ENCODE measurements at regions not wholly inside any gene's neighbourhood (a gene's known extent, or its start where the extent isn't known, plus 50 kb on each side); places are given as distances from the start of the nearest gene placed in this dataset.
"Not testable (repeated sequence)": the region's sequence is repeated elsewhere in the genome, so short reads cannot be mapped to it uniquely, and the experiment has no call there.

DNA sequence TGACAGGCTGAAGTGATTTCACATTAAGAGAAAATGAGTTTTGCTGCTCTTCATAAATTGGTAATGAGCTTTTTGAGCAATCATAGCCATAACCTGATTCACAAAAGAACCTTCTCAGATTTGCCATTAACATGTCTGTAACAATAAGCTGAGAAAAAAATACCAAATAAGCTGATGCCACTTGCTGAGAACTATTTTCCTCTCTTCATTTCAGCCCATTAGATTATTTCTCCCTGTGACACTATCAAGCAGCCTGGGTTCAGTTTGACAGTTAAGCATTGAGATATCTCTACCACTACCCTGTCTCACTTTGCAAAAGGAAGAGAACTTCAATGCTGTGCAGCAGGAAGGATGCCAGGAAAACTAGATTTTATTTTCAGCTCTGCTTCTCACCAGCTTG is 673.9 kb downstream of the TRIB2 start:
- DNase-seq (ENCODE audit: low spot score in 2 of 2) = no peak
- H3K27ac ChIP-seq = no peak overlapping the region
- H3K27me3 ChIP-seq = no peaks in the 10 kb centered on the region
- H3K9me3 ChIP-seq = no peaks in the 10 kb centered on the region
- TF ChIP-seq, protein P1, sequence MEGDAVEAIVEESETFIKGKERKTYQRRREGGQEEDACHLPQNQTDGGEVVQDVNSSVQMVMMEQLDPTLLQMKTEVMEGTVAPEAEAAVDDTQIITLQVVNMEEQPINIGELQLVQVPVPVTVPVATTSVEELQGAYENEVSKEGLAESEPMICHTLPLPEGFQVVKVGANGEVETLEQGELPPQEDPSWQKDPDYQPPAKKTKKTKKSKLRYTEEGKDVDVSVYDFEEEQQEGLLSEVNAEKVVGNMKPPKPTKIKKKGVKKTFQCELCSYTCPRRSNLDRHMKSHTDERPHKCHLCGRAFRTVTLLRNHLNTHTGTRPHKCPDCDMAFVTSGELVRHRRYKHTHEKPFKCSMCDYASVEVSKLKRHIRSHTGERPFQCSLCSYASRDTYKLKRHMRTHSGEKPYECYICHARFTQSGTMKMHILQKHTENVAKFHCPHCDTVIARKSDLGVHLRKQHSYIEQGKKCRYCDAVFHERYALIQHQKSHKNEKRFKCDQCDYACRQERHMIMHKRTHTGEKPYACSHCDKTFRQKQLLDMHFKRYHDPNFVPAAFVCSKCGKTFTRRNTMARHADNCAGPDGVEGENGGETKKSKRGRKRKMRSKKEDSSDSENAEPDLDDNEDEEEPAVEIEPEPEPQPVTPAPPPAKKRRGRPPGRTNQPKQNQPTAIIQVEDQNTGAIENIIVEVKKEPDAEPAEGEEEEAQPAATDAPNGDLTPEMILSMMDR (IDR thresholded peaks at IDR 0.05) = no peak
- H3K36me3 ChIP-seq = no peaks in the 10 kb centered on the region
- no peaks in the 10 kb centered on the region for H3K4me1 ChIP-seq
- no peak overlapping the region for H3K4me3 ChIP-seq
- intact Hi-C loops (cut with DNase I) = no loop called here

DNA sequence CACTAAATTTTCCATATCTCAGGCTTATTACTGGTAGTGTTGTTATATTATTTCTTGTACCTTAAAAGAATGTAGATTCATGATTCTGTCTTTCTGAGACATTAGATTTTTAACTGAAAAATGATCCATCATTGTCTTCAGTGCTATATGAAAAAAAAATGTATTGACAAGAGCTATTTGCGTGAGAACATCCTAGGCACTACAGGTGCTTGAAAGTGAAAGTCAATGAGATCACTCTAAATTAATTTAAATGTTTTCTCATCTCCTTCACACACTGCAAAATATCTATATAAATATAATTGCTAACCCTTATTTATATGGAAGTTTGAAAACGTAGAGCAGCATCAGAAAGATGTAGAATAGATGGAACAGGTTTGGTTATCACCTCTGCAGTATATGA is 684.6 kb downstream of the TRIB2 start:
- no peaks in the 10 kb centered on the region for H3K36me3 ChIP-seq
- no peak overlapping the region for H3K27ac ChIP-seq
- H3K9me3 ChIP-seq = no peaks in the 10 kb centered on the region
- intact Hi-C loops (cut with DNase I) = no loop called here
- TF ChIP-seq, protein P1 (IDR thresholded peaks at IDR 0.05) = no peak
- H3K4me1 ChIP-seq = no peaks in the 10 kb centered on the region
- H3K27me3 ChIP-seq = no peaks in the 10 kb centered on the region
- no peak overlapping the region for H3K4me3 ChIP-seq
- no peak for DNase-seq (ENCODE audit: low spot score in 2 of 2)

DNA sequence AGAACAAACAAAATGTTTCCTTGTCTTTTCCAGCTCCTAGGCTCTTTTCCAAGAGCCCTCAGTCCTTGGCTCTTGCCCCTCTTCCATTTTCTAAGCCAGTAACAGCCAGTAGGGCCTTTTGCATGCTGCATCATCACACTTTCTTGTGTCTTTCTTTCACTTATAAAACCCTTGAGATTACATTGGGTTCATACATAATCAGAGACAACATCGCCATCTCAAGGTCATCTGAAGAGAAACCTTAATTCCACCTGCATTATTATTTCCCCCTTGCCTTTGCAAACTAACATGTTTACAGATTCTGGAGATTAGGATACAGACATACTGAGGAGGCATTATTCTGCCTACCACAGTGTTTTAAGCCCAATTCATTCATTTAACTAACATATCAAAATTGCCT is 697.3 kb downstream of the TRIB2 start:
- H3K9me3 ChIP-seq = no peaks in the 10 kb centered on the region
- TF ChIP-seq, protein P1 (IDR thresholded peaks at IDR 0.05) = no peak
- intact Hi-C loops (cut with DNase I) = no loop called here
- no peak overlapping the region for H3K4me3 ChIP-seq
- H3K36me3 ChIP-seq = no peaks in the 10 kb centered on the region
- H3K27me3 ChIP-seq = no peaks in the 10 kb centered on the region
- DNase-seq (ENCODE audit: low spot score in 2 of 2) = no peak
- no peak overlapping the region for H3K27ac ChIP-seq
- no peaks in the 10 kb centered on the region for H3K4me1 ChIP-seq

DNA sequence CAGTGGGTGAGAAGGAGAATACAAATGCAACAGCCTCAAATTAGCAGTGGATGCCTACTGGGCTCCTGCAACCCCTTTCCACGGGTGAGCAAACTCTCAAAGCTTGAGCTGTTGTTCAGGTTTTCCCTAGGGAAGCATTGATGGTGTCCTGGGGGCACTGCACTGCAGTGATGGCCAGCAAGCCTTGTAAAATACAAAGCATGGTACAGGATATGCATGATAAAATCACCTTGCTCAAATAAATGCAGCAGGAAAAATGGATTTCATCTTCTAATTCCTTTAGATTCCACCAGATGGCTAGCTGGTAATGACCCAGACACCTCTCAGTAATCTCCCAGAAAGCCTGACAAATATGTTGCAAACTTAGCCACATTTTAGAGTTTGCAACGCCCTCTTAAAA is 698.2 kb downstream of the TRIB2 start:
- DNase-seq (ENCODE audit: low spot score in 2 of 2) = no peak
- TF ChIP-seq, protein P1 (IDR thresholded peaks at IDR 0.05) = no peak
- intact Hi-C loops (cut with DNase I) = no loop called here
- H3K27ac ChIP-seq = no peak overlapping the region
- no peak overlapping the region for H3K4me3 ChIP-seq
- no peaks in the 10 kb centered on the region for H3K36me3 ChIP-seq
- no peaks in the 10 kb centered on the region for H3K4me1 ChIP-seq
- no peaks in the 10 kb centered on the region for H3K9me3 ChIP-seq
- no peaks in the 10 kb centered on the region for H3K27me3 ChIP-seq

DNA sequence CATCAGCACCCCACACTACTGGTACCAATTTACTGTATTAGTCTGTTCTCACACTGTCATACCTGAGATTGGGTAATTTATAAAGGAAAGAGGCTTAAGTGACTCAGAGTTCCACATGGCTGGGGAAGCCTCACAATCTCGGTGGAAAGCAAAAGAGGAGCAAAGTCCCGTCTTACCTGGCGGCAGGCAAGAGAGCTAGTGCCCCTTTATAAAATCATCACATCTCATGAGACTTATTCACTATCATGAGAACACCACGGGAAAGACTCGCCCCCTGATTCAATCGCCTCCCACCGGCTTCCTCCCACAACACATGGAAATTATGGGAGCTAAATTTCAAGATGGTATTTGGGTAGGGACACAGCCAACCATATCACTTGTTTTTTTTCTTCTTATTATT is 717.2 kb downstream of the TRIB2 start:
- intact Hi-C loops (cut with DNase I) = no loop called here
- no peak overlapping the region for H3K4me3 ChIP-seq
- H3K27me3 ChIP-seq = no peaks in the 10 kb centered on the region
- no peak overlapping the region for H3K27ac ChIP-seq
- no peaks in the 10 kb centered on the region for H3K4me1 ChIP-seq
- no peaks in the 10 kb centered on the region for H3K9me3 ChIP-seq
- H3K36me3 ChIP-seq = no peaks in the 10 kb centered on the region
- TF ChIP-seq, protein P1 (IDR thresholded peaks at IDR 0.05) = no peak
- DNase-seq (ENCODE audit: low spot score in 2 of 2) = no peak

DNA sequence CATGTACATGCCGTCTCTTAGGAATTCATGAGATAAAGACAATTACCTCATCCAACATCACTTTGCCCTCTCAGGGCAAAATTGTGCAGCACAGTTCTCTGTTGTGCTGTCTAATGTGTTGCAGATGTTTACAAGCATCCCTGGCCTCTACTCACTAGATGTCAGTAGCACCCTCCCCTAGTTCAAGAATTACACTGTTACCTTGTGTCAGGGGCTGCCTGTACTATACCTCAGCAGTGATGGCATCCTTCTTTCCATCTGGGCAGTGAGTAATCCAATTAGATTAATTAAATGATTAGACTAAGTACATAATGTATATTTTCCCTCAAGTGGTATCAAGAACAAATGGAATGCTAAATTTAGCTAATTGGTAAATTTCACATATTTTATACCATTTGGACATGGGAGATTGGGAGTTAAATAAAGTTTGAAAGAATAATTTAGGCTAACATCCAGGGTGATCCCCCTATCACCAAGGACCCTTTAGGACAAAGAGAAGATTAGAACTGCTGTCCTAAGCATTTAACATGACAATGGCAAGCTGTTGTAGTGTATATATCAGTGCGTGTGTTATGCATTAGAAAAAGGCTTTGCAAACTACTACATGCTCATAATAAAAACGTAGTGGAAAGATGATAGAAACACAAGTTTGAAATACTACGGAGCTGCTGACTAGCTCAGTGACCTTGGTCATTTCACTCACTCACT is 727.0 kb downstream of the TRIB2 start:
- intact Hi-C loops (cut with DNase I); H3K9me3 ChIP-seq; DNase-seq (ENCODE audit: low spot score in 2 of 2); H3K27ac ChIP-seq; H3K4me1 ChIP-seq; H3K27me3 ChIP-seq; H3K4me3 ChIP-seq; H3K36me3 ChIP-seq: not testable (repeated sequence)
